Upper lobe of right lung (tissue), 1 donor: ENCODE measurements at regions not wholly inside any gene's neighbourhood (a gene's known extent, or its start where the extent isn't known, plus 50 kb on each side); places are given as distances from the start of the nearest gene placed in this dataset.

Experiments
- ATAC-seq: fragments of 200-7000 bp; cut with Tn5 transposase; one replicate; pipeline ENCODE4 v1.9.1; 2020; ENCODE audit warnings: mild to moderate bottlenecking, moderate library complexity
- DNase-seq: peaks from one replicate; pipeline ENCODE4 v3.0.0-alpha.2; 2020
- H3K27ac ChIP-seq: fragments of 200-600 bp; one replicate; pipeline ENCODE4 v1.8.0; 2022
- H3K27me3 ChIP-seq: fragments of 200-600 bp; one replicate; pipeline ENCODE4 v1.8.0; 2022; ENCODE audit warnings: mild to moderate bottlenecking
- H3K36me3 ChIP-seq: fragments of 200-600 bp; one replicate; pipeline ENCODE4 v1.8.0; 2022
- H3K4me1 ChIP-seq: fragments of 200-600 bp; one replicate; pipeline ENCODE4 v1.8.0; 2022
- H3K4me3 ChIP-seq: fragments of 200-600 bp; one replicate; pipeline ENCODE4 v1.8.0; 2022; ENCODE audit warnings: mild to moderate bottlenecking
- H3K9me3 ChIP-seq: fragments of 200-600 bp; one replicate; pipeline ENCODE4 v1.8.0; 2022
- CTCF ChIP-seq: fragments of 200-600 bp; IDR thresholded peaks from one replicate; pipeline ENCODE4 v1.8.0; 2022; ENCODE audit warnings: antibody characterized with exemption
- intact Hi-C: fragments of 100-400 bp; cut with DNase I; formaldehyde crosslinking; loops from one replicate; pipeline ENCODE4 v1.11.0; 2022
- donor health status: DM: no; HTN: yes; CAD: no; lungs with severe emphysema.

- no peak for TF ChIP-seq CTCF
- Histone ChIP-seq H3K36me3 (no peaks in the 10 kb centered on the region), H3K9me3 (no peaks in the 10 kb centered on the region), H3K27me3 (no peaks in the 10 kb centered on the region), H3K4me1 (peaks cover 3% of the 10 kb centered on the region), H3K27ac (no peak overlapping the region), H3K4me3 (no peak overlapping the region)
- intact Hi-C loops = no loop called here
- no peak for DNase-seq
- ATAC-seq = no peak
Measured at GRCh38 chr5:62077823-62078550, 228.0 kb upstream of the KIF2A start.

GRCh38 chr5:62082370-62082801 is 223.6 kb upstream of the KIF2A start:
- no peaks in the 10 kb centered on the region for H3K27me3 ChIP-seq

GRCh38 chr5:62083247-62083646 is 222.8 kb upstream of the KIF2A start:
- TF ChIP-seq CTCF = no peak
- Histone ChIP-seq H3K4me1 (peaks cover 3% of the 10 kb centered on the region), H3K9me3 (no peaks in the 10 kb centered on the region), H3K36me3 (no peaks in the 10 kb centered on the region), H3K27me3 (no peaks in the 10 kb centered on the region), H3K27ac (no peak overlapping the region), H3K4me3 (no peak overlapping the region)
- intact Hi-C loops = no loop called here
- ATAC-seq = peak; percentile 91
- peak; percentile 67 for DNase-seq

More at GRCh38 chr5:62082370-62082801, 223.6 kb upstream of the KIF2A start:
- intact Hi-C loops = no loop called here
- H3K36me3 ChIP-seq = no peaks in the 10 kb centered on the region
- peaks cover 3% of the 10 kb centered on the region for H3K4me1 ChIP-seq
- no peak for ATAC-seq
- no peak overlapping the region for H3K27ac ChIP-seq
- H3K4me3 ChIP-seq = no peak overlapping the region
- no peak for TF ChIP-seq CTCF
- no peak for DNase-seq
- H3K9me3 ChIP-seq = no peaks in the 10 kb centered on the region

GRCh38 chr5:62083661-62084060 is 222.3 kb upstream of the KIF2A start:
- no peak overlapping the region for H3K27ac ChIP-seq
- H3K4me1 ChIP-seq = peaks cover 3% of the 10 kb centered on the region

GRCh38 chr5:62084391-62084790 is 221.6 kb upstream of the KIF2A start:
- ATAC-seq (no peak), DNase-seq (no peak)
- no peak for TF ChIP-seq CTCF
- intact Hi-C loops = no loop called here
- Histone ChIP-seq H3K9me3 (no peaks in the 10 kb centered on the region), H3K4me3 (no peak overlapping the region), H3K4me1 (peaks cover 3% of the 10 kb centered on the region), H3K27me3 (no peaks in the 10 kb centered on the region), H3K27ac (no peak overlapping the region), H3K36me3 (no peaks in the 10 kb centered on the region)

More at GRCh38 chr5:62083661-62084060, 222.3 kb upstream of the KIF2A start:
- no peaks in the 10 kb centered on the region for H3K9me3 ChIP-seq
- DNase-seq (no peak), ATAC-seq (no peak)
- H3K27me3 ChIP-seq = no peaks in the 10 kb centered on the region
- H3K4me3 ChIP-seq = no peak overlapping the region
- no peaks in the 10 kb centered on the region for H3K36me3 ChIP-seq
- no peak for TF ChIP-seq CTCF
- intact Hi-C loops = no loop called here
